PC-9 (cell line): ENCODE measurements at regions not wholly inside any gene's neighbourhood (a gene's known extent, or its start where the extent isn't known, plus 50 kb on each side); places are given as distances from the start of the nearest gene placed in this dataset.

Experiments used
- CTCF ChIP-seq: fragments of 200-600 bp; sonication (generic); conservative IDR thresholded peaks from 2 replicates; pipeline ENCODE4 v1.6.1; 2017; ENCODE audit warnings: mixed run types, antibody characterized with exemption, mild to moderate bottlenecking, moderate library complexity
- EZH2 ChIP-seq: fragments of 200-600 bp; sonication (generic); IDR thresholded peaks from 2 replicates; pipeline ENCODE4 v1.8.0; 2017; ENCODE audit warnings: antibody characterized with exemption, low read depth

- TF ChIP-seq CTCF = no peak
- no peak for TF ChIP-seq EZH2
Observed at GRCh38 chrX:125628435-125628834, 308.8 kb downstream of the TEX13C start.
